ENCODE measurements at regions not wholly inside any gene's neighbourhood (a gene's known extent, or its start where the extent isn't known, plus 50 kb on each side); places are given as distances from the start of the nearest gene placed in this dataset.
"Not testable (repeated sequence)": the region's sequence is repeated elsewhere in the genome, so short reads cannot be mapped to it uniquely, and the experiment has no call there.

DNA sequence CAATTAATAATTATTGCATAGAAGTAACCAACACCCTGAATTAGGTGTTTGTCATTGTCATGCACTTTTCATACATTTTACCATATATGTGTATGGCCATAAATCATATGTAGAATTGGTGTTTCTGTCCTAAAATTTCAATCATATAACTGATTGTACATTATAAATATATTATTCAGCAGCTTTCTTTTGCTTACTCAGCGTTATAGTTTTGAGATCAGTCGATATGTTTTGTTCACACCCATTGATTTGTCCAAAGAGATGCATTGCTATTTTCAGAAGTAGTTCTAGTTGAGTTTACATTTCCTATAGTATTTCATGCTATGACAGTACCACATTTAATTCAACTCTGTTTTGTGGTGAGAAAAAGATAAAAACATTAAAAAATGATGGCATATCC, 50.5 kb upstream of the PARP4 start:
- DNase-seq (ENCODE audit: low read depth in 3 of 3): no peak

DNA sequence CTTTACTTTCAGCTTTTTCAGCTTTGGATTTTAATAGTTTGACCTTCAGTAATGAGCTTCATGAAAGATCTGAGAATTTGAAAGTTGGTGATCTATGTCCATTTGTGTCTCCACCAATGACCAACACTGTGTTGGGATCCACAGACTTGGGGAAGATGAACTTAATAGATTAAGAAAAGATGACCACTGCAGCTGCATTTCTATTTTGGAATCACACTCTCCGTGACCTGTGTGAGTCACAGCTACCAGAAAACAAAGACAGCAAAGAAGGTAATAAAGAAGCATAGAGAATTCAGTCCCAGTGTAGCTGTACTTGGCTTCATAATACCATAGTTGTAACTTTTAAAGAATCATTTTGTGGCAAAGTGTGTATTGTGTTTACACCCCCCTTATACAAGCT, 51.4 kb upstream of the PARP4 start:
- DNase-seq (ENCODE audit: low read depth in 3 of 3): not testable (repeated sequence)

DNA sequence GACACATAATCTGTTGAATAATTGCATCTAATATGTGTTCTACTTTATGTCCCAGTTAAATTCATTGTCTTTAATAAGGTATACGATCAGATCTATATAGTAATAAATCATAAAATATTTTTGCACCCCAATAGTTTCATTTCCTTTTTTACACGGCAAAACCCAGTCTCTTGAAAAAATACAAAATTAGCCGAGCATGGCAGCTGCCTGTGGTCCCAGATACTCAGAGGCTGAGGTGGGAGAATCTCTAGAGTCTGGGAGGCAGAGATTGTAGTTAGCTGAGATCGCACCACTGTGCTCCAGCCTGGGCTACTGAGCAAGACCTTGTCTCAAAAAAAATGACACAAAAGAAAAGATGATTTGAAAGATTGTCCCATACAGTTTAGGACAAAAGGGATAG, 52.3 kb upstream of the PARP4 start:
- no peak for DNase-seq (ENCODE audit: low read depth in 3 of 3)

DNA sequence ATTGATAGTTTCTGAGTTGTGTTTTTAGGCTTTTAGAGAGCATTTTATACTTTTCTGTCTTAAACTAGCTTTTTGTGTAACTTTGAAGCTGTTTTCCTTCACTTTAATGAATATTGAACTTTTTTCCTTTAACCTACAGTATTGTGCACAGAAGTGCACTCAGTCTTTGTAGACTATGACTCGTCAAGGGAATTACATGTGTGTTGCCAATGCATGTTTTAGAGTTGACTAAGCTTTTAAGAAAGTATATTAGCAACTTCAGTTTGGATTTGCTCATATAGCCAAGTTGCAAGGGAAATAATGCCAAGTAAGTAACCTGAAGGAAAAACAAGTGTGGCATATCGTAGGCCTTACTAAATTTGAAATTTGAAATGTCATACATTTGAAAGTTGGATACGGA, 55.0 kb upstream of the PARP4 start:
- not testable (repeated sequence) for DNase-seq (ENCODE audit: low read depth in 3 of 3)

DNA sequence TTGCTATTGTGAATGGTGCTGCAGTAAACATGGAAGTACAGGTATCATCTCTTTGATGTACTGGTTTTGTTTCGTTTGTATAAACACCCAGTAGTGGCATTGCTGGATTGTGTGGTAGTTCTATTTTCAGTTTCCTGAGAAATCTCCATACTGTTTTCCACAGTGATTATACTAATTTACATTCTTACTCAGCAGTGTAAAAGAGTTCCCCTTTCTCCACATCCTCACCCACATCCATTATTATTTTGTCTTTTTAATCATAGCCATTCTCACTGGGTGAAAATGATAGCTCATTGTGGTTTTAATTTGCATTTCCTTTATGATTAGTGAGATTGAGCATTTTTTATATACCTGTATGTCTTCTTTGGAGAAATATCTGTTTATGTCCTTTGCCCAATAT, 62.3 kb upstream of the PARP4 start:
- DNase-seq (ENCODE audit: low read depth in 3 of 3): no peak

DNA sequence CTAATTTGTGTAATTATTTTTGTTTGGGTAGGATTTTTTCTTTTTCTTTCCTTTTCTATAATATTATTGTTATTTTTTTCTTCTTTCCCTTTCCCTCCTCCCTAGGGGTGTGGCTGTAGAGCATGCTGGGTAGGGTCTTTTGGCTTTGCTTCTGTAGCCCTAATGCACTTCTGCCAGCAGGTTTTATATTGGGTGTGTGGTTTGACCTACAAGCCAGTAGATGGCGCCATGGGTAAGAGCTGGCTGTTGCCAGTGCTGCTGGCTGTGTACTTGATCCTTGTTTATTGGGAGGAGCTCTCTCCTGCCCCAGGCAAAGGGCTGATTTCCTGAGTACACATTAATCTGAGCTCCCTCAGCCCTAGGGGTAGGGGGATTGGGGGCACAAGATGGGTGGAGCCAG, 67.7 kb upstream of the PARP4 start:
- DNase-seq (ENCODE audit: low read depth in 3 of 3): not testable (repeated sequence)

DNA sequence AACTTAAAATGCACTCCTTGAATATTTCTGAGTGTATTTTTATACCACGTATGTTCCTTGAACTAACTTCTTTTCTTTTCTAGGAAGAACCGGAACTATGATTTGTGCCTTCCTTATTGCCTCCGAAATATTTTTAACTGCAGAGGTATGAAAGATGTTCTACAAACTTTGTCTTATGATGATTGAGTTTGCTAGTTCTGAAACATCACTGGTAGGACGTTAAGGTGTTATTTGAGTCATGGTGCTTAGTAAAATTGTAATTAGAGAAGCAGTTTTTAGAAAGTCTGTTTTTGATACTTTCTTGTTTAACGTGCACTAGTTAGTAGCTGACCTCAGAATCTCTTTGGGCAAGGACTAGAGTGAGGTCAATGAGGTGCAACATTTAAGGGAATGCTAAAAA, 69.0 kb upstream of the PARP4 start:
- DNase-seq (ENCODE audit: low read depth in 3 of 3): not testable (repeated sequence)

DNA sequence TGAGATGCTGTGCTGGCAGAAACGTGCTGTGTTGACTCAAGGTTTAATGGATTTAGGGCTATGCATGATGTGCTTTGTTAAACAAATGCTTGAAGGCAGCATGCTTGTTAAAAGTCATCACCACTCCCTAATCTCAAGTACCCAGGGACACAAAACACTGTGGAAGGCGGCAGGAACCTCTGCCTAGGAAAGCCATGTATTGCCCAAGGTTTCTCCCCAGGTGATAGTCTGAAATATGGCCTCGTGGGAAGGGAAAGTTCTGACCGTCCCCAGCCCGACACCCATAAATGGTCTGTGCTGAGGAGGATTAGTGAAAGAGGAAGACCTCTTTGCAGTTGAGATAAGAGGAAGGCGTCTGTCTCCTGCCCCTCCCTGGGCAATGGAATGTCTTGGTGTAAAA, 79.1 kb upstream of the PARP4 start:
- DNase-seq (ENCODE audit: low read depth in 3 of 3): not testable (repeated sequence)

DNA sequence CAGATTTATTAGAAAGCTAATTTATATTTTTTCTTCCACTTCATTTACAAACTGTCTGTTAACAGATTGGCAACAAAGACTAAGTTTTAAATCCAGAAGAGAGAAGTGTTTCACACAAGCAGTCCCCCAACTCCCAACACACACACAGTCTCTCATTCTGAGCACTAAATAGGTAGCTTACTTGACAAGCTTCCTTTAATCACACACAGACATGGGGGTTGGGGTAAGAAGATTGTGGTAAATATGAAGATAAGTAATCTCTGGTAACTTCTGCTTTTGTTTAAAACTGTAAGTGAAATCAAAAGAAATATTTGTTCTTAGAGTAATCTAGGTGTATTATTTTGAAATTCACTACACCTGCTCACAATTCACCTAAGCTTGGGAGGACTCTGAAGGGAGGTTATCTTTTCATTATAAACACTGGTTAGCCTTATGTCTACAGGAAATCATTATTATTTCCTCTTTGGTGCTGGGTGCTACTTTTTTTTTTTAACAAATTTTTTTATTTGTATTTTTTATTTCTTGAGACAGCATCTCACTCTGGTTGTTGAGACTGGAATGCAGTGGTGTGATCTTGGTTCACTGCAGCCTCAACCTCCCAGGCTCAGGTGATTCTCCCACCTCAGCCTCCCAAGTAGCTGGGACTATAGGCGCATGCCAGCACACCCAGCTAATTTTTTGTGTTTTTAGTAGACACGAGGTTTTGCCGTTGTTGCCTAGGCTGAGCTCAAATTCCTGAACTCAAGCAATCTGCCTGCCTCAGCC, 82.1 kb upstream of the ATP12A start:
- not testable (repeated sequence) for DNase-seq (ENCODE audit: low read depth in 3 of 3)

DNA sequence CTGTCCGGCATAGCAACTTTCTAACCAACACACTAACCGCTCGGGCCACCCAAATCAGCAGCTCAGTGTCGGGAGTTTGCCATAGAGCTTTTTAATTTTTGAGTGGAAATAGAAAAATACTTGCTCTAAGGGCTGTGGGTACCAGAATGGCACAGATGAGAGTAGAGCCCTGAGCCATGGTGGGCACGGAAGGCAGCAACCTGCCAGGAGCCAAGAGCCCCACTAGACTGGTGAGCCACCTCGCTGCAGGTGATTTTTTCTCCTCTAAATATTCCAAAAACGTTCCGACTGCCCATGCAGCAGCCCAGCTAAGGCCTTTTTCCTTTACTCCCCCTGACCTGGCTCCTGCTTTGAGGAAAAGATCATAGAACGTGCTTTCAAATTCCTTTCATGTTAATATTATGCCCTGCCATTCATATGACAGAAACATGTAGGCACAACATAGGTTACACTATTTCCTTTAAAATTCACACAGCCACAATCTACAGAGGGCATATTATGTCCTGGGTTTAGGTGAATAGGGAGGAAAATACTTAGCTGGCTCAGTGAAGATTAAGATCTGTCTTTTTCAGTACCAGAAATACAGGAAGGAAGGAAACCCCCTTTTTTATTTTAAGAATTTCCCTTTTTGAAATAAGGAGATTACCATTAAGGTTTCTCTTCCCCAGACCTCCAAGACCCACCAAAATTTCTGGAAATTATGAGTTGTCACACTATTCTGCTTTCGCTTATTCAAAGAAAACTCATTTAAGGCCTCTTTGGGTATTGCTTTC, 81.0 kb upstream of the ATP12A start:
- not testable (repeated sequence) for DNase-seq (ENCODE audit: low read depth in 3 of 3)

DNA sequence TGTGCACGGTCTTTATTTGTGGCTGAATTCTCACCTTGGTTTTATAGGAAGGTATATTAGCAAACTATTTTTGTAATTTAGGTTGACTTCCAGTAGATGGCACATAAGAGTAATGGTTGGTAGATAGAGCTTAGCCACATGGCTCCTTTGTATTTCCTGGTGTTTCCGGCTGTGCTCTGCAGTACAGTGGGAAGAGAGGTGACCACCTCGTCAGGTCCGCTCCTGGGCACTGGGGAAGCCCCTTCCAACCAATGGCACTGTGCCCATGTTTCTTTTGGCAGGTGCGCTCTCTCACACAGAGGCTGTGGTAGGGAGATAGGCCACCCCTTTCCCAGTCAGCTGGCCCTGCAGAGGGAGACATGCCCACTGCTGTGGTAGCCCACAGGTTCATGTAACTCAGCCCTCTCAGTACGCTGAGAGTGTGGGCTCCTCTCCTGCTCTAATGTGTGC, 74.3 kb upstream of the ATP12A start:
- DNase-seq (ENCODE audit: low read depth in 3 of 3): no peak

DNA sequence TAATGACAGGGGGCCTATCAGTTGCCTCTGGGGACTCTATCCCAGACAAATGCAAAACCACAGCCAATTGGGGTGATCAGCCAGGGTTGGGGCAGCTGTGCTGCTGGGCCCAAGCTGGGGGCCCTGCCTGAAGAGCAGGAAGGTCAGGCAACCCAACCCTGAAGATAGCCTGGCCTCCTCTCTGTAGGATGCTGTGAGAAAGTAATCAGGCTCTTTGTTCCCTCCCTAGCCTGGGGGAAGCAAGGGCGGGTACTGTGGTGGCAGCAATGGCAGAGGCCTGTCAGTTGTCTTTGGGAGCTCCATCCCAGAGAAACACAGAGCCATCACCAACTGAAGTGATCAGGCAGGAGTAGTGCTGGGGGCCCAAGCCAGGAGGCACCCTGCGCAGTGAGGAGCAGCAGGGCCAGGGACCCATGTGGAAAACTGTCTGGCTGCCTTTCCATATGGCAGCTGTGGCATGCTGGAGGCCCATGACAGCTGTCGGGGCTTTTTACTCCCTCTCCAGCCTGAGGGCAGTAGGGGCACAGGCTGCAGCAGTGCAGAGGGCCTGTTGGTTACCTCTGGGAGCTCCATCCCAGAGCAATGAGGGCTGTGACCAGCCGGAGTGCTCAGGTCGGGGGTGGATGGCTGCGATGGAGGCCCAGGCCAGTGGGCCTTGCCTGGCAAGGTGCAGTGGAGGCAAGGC, 73.6 kb upstream of the ATP12A start:
- no peak for DNase-seq (ENCODE audit: low read depth in 3 of 3)

DNA sequence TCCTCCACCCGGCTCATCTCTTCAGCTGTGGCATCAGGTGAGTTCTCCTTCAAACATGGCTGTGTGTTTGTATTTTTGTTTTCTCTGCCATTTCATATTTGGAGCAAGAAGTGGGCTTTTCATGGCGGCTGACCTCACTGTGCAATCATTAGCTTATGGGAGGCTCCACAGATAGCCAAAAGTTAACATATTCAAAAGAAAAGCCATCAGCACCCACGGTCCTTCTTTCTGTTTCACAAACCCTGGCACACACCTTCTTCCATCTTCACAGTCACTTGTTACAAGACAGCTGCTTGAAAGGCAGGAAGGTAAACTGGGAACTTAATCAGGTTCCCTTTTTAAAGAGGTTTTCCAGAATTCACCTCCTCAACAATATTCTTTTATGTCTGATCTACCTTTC, 69.3 kb upstream of the ATP12A start:
- no peak for DNase-seq (ENCODE audit: low read depth in 3 of 3)

DNA sequence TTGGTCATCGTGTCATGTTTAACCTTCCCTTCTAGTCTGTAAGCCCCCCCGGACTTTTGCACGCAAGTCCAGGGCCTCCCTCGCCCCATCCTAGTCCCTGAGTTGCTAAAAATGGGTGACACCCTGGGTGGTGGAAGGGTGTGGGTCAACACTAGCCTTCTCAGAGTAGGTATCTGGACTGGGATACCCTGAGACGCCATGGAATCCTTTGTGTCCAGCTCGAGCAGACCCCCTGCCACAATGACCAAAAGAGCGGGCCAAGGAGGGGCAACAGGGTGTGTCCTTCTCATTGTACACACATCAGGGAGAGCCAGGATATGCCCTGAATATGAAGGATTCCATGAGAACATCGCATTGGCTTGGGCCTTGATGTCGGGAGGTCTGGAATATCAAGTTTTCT, 67.5 kb upstream of the ATP12A start:
- DNase-seq (ENCODE audit: low read depth in 3 of 3): no peak

DNA sequence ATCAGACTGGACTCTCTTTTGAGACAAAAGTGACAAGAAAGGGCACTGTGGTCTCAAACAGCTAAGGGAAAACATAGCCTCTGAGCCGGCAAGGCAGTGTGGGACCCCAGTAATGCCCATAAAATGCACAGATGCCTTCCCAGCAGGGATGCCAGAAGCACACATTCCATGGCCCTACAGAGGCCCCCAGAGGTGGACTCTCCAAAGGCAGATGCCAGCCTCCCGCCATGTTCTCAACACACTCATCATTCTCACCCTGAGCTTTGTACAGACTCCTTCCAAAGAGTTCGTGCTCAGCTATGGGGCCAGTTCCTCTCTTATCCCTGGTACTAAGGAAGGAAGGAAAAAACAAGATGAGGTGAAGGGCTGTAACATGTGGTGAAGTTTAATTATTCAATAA, 67.1 kb upstream of the ATP12A start:
- DNase-seq (ENCODE audit: low read depth in 3 of 3): no peak

DNA sequence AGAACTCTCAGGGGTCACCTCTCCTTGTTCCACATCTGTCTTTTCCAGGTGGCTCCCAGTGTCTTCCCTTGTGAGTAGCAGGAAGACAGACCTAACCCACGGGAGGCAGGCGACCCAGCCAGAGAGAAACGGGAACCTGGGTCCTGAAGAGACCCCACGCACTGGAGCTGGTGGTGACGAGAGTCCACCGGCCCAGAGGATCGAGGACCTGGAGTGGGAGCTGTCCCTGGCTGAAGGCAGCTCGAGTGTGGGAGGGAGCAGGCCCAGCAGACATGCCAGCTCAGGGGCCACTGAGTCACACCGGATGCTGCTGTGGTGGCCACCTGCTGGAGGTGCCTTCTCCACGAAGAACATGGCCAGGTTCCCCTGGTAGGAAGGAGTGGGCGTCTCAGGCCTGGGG, 66.5 kb upstream of the ATP12A start:
- no peak for DNase-seq (ENCODE audit: low read depth in 3 of 3)

DNA sequence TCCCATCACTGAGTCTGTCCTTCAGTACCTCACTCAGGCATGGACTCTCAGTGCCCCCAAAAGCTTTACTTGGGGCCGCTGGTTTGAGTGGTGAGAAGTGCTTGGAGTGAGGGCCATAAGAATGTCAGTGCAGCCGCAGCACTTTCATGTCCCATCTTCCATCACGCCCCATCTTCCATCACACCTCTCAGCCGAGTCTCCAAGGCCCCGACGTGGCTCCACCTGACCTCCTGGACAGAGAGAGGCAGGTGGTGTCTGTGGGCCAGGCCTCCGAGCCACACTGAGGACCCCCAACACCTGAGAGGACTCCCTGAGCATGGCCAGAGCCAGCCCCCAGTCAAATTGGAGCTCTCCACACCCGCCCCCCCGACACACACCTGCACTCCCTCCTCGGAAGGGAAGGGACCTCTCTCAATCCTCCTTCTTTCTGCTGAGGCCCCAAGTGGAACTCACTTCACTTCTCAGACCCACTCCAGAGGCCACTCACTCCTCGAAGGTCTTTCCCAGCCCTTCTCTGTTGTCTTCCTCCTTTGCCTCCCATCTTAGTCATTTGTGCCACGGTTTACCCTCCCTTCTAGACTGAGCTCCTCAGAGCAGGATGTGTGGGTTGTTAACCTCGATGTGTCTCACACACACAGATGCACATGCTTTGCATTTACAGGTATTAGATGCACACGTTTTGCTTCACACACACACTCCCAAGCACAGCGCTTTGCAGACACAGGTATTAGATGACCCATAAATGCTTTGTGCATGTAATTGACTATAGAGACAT, 65.7 kb upstream of the ATP12A start:
- no peak for DNase-seq (ENCODE audit: low read depth in 3 of 3)

DNA sequence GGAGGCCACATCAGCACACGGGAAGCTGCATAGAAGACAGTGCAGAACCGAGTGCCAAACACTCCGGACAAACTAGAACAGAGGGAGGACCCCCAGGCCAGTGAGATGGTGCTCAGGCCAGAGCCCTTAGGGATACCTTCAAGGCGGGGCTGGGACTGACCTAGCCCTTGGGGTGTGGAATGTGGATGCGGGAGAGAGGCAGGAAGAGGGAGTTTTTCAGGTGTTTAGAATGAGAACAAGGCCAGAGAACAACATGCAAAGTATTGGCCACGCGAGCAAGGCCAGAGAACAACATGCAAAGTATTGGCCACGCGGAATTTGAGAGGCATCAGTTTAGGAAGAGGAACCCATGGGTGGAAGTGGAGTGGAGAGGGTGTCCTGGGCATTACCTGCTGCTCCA, 65.1 kb upstream of the ATP12A start:
- DNase-seq (ENCODE audit: low read depth in 3 of 3): no peak

DNA sequence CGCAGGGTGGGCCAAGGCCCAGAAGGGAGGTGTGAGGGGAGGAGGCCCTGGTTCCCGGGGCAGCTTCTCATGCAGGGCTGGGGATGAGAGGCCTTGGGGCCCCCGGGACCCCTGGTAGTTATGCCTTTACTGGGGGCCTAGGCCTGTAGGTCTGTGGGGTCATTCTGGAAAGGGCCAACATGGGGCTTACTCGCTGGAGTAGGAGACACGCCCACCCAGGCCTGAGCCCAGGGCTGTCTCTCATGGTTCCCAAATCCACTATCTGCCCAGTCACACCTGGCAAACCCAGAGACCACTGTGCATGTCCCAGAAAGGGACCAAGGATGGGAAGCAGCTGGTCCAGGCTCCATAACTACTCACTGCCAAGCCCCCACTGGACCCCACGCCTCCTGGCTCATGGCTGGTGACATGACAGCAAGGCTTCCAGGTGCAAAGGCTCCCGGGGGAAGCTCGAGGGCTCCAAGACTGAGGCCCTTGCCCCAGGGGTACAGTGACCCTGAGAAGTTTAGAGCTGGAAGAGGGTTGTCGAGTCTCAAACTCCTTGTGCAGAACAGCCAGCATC, 64.2 kb upstream of the ATP12A start:
- no peak for DNase-seq (ENCODE audit: low read depth in 3 of 3)

DNA sequence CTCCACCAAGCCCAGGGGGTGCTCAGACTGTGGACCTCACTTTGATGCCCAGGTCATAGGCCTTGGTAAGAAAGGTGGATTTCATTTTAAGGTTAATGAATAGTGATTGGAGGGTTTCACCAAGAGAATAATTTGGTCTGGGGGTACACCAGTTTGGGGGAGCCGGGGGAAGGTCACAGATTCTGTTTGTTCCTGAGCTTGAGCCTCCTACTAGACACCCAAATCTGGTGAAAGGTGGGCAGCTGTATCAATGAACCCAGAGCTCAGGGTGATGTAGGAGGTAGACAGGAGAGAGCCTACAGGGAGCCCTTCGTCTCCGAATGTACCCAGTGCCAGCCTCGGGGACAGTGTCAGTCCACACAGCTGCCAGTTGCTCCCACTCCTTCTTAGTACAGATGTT, 63.7 kb upstream of the ATP12A start:
- DNase-seq (ENCODE audit: low read depth in 3 of 3): no peak

DNA sequence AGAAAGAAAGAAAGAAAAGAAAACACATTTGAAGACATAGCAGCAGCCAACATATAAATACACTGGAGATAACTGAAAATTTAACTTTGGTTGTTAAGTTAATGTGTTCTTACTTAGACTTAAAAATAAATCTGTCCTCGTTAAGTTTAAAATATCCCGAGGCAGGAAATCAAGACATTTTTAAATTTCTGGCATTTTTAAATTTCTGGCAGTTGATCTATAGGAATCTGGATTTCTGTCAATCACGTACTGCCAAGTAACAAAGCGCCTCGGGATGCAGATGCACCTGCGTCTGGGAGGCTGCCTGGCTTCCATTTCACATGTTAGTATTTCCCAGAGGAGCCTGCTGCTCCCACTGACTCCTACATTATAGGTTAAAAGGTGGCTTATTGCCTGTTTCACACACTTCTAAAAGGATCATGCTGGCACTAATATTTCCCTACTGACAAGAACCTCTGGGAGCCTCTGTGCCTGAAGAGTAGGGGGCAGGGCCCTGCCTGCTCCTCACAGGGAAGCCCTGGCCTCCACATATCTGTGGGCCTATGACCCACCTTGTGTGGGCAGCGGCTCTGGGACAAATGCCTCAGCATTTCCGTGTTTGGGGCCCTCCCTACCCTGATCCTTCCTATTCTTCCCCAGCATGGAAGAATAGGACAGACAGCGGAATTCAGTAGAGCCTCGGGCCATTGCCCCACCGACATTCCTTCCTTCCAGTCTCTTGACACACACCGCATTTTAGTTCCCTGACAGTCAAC, 62.8 kb upstream of the ATP12A start:
- DNase-seq (ENCODE audit: low read depth in 3 of 3): no peak

Data from stimulated activated CD4-positive, alpha-beta T cell treated with anti-CD3 and anti-CD28 coated beads, TNF-alpha, amount 100 ng/mL, for 24 hours (primary cell).